ENCODE measurements at regions not wholly inside any gene's neighbourhood (a gene's known extent, or its start where the extent isn't known, plus 50 kb on each side); places are given as distances from the start of the nearest gene placed in this dataset.

- no peak for DNase-seq
Observed at GRCh38 chr15:91523596-91523995, 329.9 kb upstream of the SLCO3A1 start.

GRCh38 chr15:91524534-91524933 lies 329.0 kb upstream of the SLCO3A1 start:
- DNase-seq: no peak

GRCh38 chr15:91525751-91526150 lies 327.8 kb upstream of the SLCO3A1 start:
- no peak for DNase-seq

- DNase-seq: no peak
Observed at GRCh38 chr15:91526424-91526823, 327.1 kb upstream of the SLCO3A1 start.

- no peak for DNase-seq
Observed at GRCh38 chr15:91528801-91529200, 324.7 kb upstream of the SLCO3A1 start.

- DNase-seq: no peak
Observed at GRCh38 chr15:91529534-91529933, 324.0 kb upstream of the SLCO3A1 start.

- no peak for DNase-seq
Observed at GRCh38 chr15:91530279-91530678, 323.2 kb upstream of the SLCO3A1 start.

- DNase-seq: no peak
Observed at GRCh38 chr15:91530956-91531582, 322.4 kb upstream of the SLCO3A1 start.

- no peak for DNase-seq
Observed at GRCh38 chr15:91534235-91534634, 319.3 kb upstream of the SLCO3A1 start.

GRCh38 chr15:91534976-91535375 lies 318.5 kb upstream of the SLCO3A1 start:
- DNase-seq: no peak

- no peak for DNase-seq
Observed at GRCh38 chr15:91535856-91536500, 317.5 kb upstream of the SLCO3A1 start.

GRCh38 chr15:91537856-91538255 lies 315.7 kb upstream of the SLCO3A1 start:
- no peak for DNase-seq

- DNase-seq: no peak
Observed at GRCh38 chr15:91538782-91539181, 314.7 kb upstream of the SLCO3A1 start.

- DNase-seq: no peak
Observed at GRCh38 chr15:91541286-91541685, 312.2 kb upstream of the SLCO3A1 start.

- DNase-seq: no peak
Observed at GRCh38 chr15:91542226-91542625, 311.3 kb upstream of the SLCO3A1 start.

- DNase-seq: no peak
Observed at GRCh38 chr15:91547356-91547755, 306.2 kb upstream of the SLCO3A1 start.

- DNase-seq: no peak
Observed at GRCh38 chr15:91548549-91548948, 305.0 kb upstream of the SLCO3A1 start.

- no peak for DNase-seq
Observed at GRCh38 chr15:91549581-91549980, 303.9 kb upstream of the SLCO3A1 start.

GRCh38 chr15:91552555-91552954 lies 301.0 kb upstream of the SLCO3A1 start:
- DNase-seq: no peak

GRCh38 chr15:91553196-91553854 lies 300.2 kb upstream of the SLCO3A1 start:
- DNase-seq: no peak

GRCh38 chr15:91555312-91555711 lies 298.2 kb upstream of the SLCO3A1 start:
- no peak for DNase-seq

GRCh38 chr15:91556926-91557325 lies 296.6 kb upstream of the SLCO3A1 start:
- no peak for DNase-seq

- no peak for DNase-seq
Observed at GRCh38 chr15:91559066-91559465, 294.4 kb upstream of the SLCO3A1 start.

GRCh38 chr15:91561371-91562100 lies 292.0 kb upstream of the SLCO3A1 start:
- no peak for DNase-seq
